SK-N-SH treated with all-trans-retinoic acid at 6 μM for 48 hours (cell line): ENCODE measurements at regions not wholly inside any gene's neighbourhood (a gene's known extent, or its start where the extent isn't known, plus 50 kb on each side); places are given as distances from the start of the nearest gene placed in this dataset.

Source experiments
- CSDC2 ChIP-seq: fragments of 250-450 bp; sonication (Bioruptor Pico); IDR thresholded peaks from 2 replicates; pipeline ENCODE4 v1.5.0; 2020; ENCODE audit warnings: mild to moderate bottlenecking, moderate library complexity
- ISL1 ChIP-seq: fragments of 250-450 bp; sonication (Bioruptor Pico); IDR thresholded peaks from 2 replicates; pipeline ENCODE4 v2.1.2; 2022; ENCODE audit warnings: mild to moderate bottlenecking, moderate library complexity
- PATZ1 ChIP-seq: fragments of 250-450 bp; sonication (Bioruptor Pico); IDR thresholded peaks from 2 replicates; pipeline ENCODE4 v1.8.0; 2020; ENCODE audit warnings: mild to moderate bottlenecking, moderate library complexity, borderline replicate concordance
- POU6F1 ChIP-seq: fragments of 250-450 bp; sonication (Bioruptor Pico); IDR thresholded peaks from 2 replicates; pipeline ENCODE4 v1.8.0; 2021; ENCODE audit warnings: low read depth, mild to moderate bottlenecking, moderate library complexity, borderline replicate concordance
- PPARA ChIP-seq: fragments of 250-450 bp; sonication (Bioruptor Pico); IDR thresholded peaks from 2 replicates; pipeline ENCODE4 v1.5.0; 2020; ENCODE audit warnings: mild to moderate bottlenecking, borderline replicate concordance
- RARB ChIP-seq: fragments of 250-450 bp; sonication (Bioruptor Pico); IDR thresholded peaks from 2 replicates; pipeline ENCODE4 v1.8.0; 2021; ENCODE audit warnings: mild to moderate bottlenecking, moderate library complexity
- SNAI2 ChIP-seq: fragments of 250-450 bp; sonication (Bioruptor Pico); IDR thresholded peaks from 2 replicates; pipeline ENCODE4 v1.5.0; 2020; ENCODE audit warnings: mild to moderate bottlenecking, moderate library complexity
- TCF4 ChIP-seq: fragments of 250-450 bp; sonication (Bioruptor Pico); IDR thresholded peaks from 2 replicates; pipeline ENCODE4 v1.8.0; 2021; ENCODE audit warnings: mild to moderate bottlenecking, moderate library complexity, borderline replicate concordance
- TOX ChIP-seq: fragments of 250-450 bp; sonication (Bioruptor Pico); IDR thresholded peaks from 2 replicates; pipeline ENCODE4 v1.8.0; 2021; ENCODE audit warnings: mild to moderate bottlenecking, moderate library complexity, borderline replicate concordance
- ZFP3 ChIP-seq: fragments of 250-450 bp; sonication (Bioruptor Pico); IDR thresholded peaks from 2 replicates; pipeline ENCODE4 v1.5.0; 2020; ENCODE audit warnings: mild to moderate bottlenecking, moderate library complexity
- ZFP30 ChIP-seq: fragments of 450-650 bp; formaldehyde crosslinking; IDR thresholded peaks from 2 replicates; pipeline ENCODE4 v1.5.0; 2022; ENCODE audit warnings: mild to moderate bottlenecking, moderate library complexity
- ZNF70 ChIP-seq: fragments of 450-650 bp; formaldehyde crosslinking; IDR thresholded peaks from 2 replicates; pipeline ENCODE4 v1.5.0; 2020; ENCODE audit warnings: mild to moderate bottlenecking, moderate library complexity
- ZNF8 ChIP-seq: fragments of 450-650 bp; formaldehyde crosslinking; IDR thresholded peaks from 2 replicates; pipeline ENCODE4 v1.5.0; 2020; ENCODE audit warnings: mild to moderate bottlenecking, moderate library complexity

- TF ChIP-seq ZFP30 (CRISPR knock-in tag) (no peak), PATZ1 (CRISPR knock-in tag) (no peak), PPARA (CRISPR knock-in tag) (no peak), SNAI2 (no peak), RARB (CRISPR knock-in tag) (no peak), ZFP3 (CRISPR knock-in tag) (no peak), CSDC2 (CRISPR knock-in tag) (no peak), TOX (no peak), ZNF70 (CRISPR knock-in tag) (no peak), POU6F1 (no peak), TCF4 (CRISPR knock-in tag) (no peak), ISL1 (no peak), ZNF8 (CRISPR knock-in tag) (no peak)
Measured at GRCh38 chr2:8587920-8588830, 93.7 kb upstream of the ID2 start.
